HG03565 (cell line): ENCODE measurements at regions not wholly inside any gene's neighbourhood (a gene's known extent, or its start where the extent isn't known, plus 50 kb on each side); places are given as distances from the start of the nearest gene placed in this dataset.
"Not testable (repeated sequence)": the region's sequence is repeated elsewhere in the genome, so short reads cannot be mapped to it uniquely, and the experiment has no call there.

ENCODE experiments used
- ATAC-seq: cut with Tn5 transposase; IDR thresholded peaks from one replicate; pipeline ENCODE4 v1.9.1; 2021; ENCODE audit warnings: mild to moderate bottlenecking, moderate library complexity; ENCODE audit not compliant: unreplicated experiment

DNA sequence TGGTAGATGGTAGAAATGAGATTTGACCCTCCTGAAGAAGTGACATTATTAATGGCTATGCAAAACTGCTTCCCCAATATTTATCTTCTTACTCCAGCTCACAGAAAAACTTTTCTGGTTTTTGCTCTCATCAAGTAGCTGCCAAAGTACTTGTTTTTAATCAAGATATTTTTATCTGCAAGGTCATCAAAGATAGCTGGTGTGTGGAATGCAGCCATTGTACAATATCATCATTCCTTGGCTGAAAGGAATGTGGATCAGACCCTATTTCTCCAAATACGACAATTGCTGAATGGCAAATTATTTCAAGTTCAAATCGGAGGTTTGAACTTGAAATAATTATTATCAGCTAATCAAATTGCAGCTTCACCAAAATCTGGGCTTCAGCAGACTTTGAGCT lies 126.9 kb upstream of the SLC7A14 start:
- no peak for ATAC-seq

DNA sequence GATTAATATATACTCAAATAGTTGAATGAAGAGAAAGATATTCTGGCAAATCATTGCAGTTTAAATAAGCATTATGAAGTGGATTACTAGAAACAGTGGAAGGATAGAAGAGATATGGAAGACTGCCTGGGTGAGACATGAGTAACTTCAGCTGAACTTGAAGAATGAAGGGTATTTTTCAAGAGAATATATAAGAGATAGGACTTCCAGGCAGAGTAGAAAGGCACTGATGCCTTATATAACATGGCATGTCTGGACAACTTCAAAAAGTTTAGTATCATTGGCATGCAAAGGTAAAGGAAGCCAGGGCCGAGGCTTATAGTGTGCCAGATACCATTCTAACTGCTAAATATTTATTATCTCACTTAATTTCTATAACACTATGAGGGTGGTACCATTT lies 126.5 kb upstream of the SLC7A14 start:
- no peak for ATAC-seq

DNA sequence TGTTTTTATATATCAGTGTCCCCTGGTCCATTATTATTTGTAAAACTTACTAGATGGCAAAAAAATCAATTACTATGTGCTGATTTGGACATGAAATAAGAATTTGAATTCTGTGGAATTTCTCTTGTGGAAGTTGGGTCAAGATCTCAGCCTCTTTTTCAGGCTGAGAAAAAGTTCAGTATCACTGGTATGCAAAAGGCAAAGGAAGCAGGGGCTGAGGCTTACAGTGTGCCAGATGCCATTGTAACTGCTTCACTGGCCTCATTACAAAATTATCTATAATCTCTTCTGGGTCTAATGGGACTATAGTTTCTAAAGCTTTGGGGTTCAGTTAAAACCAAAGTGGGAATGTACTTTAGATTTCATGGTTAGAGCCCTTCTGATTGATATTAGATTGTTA lies 125.9 kb upstream of the SLC7A14 start:
- ATAC-seq = no peak

DNA sequence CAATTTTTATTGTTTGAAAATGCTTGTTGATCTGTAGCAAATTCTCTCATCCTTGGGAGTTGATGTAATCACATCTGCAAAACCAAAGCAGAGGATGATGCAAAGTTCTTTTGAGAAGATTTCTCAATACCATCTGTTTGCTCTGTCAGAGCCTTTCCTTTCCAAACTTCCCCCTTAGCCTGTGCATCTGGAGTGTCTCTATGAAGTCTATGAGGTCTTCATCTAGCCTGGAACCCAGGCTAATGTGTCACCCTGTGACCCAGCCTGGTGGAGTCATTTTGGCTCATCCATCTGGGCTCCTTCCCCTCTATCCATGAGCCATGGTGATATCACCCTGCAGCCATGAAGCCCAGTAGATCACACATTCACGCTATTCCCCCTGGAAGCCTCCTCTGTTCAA lies 123.2 kb upstream of the SLC7A14 start:
- no peak for ATAC-seq

DNA sequence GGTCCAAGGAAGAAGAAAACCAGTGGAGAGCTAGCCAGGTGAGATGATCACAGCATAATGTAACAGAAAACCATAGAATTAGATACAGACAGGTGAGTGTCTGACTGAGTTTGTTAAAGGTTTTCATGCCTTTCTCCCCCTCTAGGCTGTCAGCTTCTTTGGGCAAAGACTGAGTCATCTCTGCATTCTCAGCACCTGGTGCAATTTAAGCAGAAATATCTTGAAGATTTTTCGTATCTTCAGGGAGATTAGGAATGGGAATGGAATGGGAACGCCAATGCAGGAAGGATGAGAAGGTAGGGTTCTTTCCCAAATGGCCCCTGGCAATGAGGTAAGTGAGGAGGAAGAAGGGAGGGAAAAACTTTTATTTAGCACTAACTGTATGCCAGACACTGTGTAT lies 122.0 kb upstream of the SLC7A14 start:
- ATAC-seq = no peak

DNA sequence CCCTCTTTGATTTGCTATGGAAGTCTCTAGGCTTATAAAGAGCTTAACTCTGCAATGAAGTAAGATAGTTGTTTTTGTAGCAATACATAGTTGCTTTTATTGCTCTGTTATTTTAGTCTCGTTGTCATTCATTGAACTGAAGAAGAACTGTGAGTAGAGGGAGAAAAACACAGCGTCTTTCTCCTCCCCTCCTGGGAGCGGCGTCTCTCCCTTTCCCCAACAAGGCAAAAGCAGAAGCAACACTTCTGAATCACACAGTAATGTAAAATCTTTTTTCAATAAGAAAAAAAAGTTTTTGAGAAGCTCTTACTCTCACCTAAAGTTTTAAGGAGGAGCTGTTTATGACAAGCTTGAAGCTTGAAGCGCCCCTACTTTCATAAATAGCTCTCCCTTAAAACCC lies 119.3 kb upstream of the SLC7A14 start:
- no peak for ATAC-seq

DNA sequence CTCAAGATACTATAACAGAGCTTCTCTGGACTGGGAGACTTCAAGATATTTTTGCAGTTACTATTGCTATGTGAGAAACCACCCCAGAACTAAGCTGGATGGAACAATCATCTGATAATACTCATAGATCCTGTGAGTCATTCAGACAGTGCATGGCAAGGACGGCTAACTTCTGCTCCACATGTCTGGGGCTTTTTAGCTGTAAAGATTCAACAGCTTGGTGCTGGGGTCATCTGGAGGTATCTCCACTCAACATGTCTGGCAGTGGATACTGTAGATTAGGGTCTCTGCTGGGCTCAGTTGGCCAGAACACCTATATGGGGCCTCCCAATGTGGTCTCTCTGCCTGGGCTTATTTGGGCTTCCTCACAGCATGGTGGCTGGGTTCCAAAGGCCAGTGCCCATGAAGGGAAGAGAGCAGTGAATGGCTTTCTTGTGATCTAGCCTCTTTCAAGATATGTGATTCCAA lies 117.3 kb upstream of the SLC7A14 start:
- ATAC-seq = no peak

DNA sequence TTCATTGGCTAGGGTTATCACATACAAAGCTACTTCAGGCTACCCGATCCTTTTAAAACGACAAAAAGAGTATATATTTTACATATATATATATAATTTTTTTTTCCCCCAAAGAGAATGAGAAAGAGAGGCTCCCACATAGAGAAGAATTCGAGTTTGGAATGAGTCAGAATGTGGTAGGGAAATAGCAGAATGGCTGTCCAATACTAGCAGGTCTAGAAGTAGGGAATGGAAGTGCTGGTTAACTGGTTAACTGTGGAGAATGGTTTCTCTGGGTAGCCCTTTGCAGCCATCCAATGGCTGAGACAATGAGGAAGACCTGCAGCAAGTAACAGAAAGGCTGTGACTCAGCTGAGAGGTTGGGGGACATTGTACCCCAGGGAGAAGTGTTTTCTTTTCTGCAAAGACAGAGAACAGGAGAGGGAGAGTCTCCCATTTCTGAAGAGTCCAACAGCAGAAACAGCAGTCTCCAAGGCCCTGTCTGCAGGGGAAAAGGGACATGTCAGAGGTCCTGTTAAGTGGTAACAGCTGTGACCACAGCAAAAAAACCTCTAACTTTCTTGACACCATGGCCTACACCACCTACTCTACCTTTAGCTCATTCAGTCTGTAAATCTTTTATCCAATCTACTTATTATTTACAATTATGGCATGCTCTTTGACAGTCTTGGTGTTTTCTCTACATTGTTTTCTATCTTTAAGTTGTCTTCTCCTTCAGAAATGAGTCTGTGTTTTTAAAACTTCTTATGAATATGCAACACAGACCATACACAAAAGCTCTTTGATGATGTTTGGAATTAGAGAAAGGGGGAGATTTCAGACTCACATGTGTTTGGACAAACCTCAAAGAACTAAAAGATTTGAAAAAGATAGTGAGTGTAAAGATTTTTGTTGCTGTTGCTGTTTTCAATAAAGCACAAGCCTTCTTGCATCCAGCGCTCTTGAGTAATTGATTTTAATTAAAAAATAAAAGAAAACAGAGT lies 116.1 kb upstream of the SLC7A14 start:
- ATAC-seq = no peak

DNA sequence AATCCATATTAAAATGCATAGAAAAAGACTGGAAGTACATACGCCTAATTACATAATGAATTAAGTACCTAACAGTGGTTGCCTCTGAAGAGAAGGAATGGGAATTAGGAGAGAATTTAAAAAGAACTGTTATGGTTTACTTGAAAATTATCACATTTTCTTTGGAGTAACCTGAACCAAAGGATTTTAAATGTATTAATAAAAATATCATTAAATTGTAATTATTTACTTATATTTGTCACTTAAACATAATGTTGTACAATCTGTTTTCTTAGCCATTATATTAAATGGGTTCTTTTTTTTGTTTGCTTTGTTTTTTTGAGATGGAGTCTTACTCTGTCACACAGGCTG lies 114.2 kb upstream of the SLC7A14 start:
- ATAC-seq = no peak

DNA sequence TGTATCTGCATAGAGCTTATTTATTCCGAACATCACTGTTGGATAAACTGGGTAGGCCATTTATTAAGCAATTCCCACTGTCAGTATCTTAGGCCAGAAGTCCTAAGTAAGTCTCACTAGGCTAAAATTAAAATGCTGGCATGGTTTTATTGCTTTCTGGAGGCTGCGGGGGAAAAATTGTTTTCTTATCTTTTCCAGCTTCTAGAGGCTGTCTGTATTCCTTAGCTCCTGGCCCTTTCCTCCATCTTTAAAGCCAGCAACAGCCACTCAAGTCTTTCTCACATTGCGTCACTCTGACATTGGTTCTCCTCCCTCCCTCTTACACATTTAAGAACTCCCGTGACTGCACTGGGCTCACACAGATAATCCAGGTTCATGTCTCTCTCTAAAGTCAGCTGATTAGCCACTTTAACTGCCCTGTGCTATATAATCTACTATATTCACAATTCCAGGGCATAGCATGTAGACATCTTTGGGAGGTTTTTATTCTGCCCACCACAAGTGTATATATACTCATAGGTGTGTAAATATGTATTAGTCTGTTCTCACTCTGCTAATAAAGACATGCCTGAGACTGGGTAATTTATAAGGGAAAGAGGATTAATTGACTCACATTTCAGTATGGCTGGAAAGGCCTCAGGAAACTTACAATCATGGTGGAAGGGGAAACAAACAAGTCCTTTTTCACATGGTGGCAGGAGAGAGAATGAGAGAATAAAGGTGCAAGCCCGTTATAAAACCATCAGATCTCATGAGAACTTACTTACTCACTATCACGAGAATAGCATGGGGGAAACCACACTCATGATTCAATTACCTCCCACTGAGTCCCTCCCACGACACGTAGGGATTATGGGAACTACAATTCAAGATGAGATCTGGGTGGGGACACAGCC lies 113.5 kb upstream of the SLC7A14 start:
- ATAC-seq = no peak

DNA sequence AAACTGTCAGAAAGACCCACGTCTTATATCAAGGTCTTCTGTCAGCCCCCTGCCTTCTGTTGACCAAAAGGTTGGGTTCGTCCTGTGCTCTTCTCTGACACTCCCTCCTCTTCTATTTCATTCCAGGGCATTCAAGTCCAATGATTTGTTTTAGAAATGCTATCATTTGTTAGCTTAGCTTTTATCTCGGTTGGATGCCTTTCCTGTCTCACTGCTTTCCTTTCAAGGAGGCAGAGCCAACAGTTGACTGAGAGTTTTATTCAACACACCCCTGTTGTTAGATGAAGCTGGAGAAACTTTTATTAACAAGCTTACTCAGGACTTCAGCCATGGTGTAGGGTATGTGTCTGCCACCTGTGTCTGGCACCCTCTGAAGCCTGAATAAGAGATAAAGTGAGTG lies 112.0 kb upstream of the SLC7A14 start:
- ATAC-seq = no peak

DNA sequence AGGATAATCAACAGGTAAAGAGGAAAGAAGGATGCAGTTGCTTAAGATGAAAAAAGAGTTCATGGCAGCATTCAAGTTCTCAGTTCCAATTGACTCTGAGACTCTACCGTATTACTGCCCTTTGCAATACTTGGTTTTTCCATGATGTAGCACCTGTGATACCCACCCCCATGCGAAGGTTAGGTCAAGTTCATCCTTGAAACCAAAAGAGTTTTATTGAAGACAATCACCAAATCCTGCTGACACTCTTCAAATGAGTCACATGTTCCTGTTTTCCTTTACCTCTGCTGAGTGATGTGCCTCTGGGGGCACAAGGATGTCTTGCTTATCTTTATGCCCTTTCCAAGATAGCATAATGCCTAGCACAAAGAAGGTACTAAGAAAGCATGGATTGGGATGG lies 111.3 kb upstream of the SLC7A14 start:
- no peak for ATAC-seq

DNA sequence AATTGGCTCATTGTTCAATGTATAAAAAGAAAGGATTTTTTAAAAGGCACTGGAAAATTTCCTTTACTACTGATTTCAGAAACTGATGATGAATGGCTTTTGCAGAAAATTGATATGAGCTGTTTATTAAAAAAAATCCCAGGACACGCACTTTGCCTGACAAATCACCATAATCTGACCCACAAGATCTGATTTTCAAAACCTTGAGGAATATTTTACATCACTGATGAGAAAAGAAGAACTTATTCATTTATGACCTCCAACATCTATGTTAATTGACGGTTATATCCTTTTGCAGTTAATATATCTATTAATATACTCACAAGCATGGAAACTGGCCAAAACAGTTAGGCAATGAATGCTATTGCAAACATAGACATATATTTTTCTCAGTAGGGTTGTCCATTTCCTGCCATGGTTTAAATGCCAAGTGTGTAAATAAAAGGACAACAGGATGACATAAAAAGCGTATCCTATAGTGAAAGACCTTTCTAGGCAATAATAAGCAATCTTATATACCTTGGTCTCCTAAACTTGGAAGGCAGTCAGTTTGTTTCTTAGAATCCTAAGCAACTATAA lies 109.7 kb upstream of the SLC7A14 start:
- no peak for ATAC-seq

DNA sequence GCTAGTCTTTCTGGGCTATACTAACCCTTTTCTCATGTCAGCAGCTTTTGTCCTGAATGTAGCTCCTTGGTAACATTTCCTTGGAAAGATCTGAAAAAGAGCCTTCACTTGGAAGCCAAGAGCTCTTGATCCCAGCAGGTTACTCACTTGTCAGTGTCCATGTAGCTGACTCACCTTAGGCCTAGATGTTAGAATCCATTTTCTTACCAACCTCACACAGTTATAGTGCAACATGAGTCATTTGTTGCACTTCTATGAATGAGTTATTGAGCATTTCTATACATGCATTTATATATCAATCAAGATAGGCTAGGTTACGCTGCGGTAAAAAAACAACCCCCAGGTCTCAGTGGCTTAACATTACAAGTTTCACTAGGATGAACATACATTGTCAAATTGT lies 106.8 kb upstream of the SLC7A14 start:
- no peak for ATAC-seq

DNA sequence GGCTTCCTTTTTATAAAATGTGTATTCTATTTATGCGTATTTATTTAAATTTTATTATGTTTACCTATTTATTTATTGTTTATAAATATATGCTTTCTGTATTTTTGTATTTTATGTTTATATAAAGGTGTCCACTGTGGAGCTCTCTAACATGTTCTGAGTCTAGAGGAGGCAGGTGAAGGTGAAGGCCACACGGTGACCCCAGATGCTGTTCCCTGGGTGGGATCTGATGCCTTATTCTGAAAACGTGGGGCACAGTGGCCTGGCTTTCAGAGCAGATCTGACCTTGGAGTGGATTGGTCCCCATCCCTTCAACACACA lies 104.7 kb upstream of the SLC7A14 start:
- ATAC-seq = no peak

DNA sequence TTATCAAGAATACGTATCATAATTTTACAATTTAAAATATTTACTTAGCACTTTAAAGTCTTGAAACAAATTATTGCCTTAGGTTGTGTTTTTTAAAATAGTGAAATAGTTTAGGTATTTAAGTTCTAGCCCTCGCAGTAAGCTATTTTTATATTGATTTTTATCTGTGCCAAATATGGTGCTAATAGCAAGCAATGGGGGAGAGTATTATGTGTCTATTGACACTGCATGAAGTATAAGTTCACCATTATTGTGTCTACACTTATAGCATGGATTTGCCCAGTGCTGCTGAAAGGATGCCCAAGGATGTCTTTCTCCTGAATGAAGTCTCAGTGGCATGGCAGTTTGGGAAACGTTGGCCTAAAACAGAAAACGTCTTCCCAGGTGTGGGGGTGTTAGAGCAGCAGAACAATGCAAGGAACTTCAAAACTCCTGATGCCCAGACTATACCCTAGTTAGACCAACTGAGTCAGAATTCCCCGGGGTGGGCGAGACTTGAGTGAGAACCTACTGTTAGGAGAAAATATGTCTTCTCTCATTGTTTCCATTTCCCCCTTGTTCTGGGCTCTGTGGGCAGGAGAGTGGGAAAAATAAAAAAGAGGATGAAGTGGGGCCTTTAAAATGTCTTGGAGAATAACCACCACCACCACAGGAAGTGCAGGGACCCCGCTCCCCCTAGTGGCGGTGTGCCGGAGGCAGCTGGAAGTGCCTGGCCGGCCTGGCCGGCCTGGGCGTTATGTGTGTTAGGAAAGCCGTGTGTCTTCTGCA lies 104.2 kb upstream of the SLC7A14 start:
- ATAC-seq = no peak

DNA sequence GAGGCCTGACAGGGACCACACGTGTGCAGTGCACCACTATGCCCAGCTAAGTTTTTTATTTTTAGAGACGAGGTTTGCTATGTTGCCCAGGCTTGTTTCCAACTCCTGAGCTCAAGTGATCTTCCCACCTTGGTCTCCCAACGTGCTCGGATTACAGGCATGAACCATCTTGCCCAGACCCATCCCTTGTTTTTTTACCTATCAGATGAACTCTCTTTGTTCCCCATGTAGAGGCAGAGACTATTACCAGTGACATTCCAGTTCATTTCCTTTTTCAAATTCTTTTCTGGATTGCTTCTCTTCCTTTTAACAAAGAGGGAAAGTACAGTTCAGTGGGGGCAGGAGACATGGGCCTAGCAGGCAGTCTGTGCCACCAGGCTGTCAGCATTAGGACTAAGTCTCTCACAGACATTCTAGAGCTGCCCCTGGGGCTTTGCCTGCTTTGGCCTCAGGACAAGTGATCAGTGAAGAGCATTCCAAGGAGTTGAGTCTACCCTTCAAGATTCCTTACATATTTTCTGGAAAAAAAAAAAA lies 103.5 kb upstream of the SLC7A14 start:
- ATAC-seq = no peak

DNA sequence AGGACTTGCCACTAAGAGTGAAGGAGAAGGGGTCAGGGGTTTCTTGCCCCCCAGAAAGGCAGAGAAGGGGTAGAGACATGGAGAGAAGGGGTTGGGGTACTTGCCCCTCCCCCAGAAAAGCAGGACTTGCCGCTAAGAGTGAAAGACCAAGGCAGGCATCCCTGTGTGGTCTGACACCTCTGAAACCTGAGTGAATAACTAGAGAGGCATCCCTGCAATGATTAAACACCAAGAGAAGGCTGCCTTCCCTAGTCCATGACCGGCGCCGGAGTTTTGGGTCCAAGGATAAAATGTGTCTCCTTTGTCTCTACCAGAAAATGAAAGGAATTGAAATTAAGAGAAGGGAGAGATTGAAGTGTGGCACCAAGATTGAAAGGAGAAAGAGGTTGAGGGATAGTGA lies 102.3 kb upstream of the SLC7A14 start:
- ATAC-seq = not testable (repeated sequence)

DNA sequence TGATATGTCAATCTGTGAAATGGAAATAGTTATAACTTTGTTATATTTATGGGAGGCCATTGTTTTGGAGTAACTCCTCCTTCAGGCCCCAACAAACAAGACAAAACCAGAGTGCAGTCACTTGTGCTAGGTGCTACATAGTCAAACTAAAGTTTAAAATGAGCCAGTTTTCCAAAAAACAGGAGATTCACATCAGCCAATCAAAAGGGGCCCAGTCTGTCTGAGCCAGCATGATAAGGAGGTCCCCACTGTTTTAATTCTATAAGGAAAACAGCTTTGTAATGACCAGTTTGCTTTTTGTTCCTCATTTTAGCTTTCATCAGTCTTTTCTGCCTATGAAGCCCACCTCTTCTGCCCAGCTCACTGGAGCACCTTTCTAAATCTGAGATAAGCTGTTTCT lies 94.7 kb upstream of the SLC7A14 start:
- no peak for ATAC-seq

DNA sequence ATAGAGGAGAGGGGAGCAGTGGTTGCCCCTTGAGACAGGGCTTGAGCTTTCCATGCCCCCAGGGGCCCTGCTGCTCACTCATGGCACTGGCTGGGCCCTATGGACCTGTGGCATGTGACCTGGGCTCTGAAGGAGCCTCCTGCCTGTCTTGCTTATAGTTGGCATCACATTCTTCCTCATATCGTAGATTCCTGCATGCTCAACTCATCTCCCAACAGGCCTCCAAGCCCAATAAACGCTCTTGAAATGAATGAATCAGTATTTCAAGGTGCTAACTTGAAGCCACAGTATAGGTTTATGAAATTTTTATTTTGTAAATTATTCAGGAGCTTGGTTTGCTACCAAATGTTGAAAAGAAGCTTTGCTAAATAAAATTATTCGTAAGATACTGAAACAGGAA lies 93.3 kb upstream of the SLC7A14 start:
- no peak for ATAC-seq

DNA sequence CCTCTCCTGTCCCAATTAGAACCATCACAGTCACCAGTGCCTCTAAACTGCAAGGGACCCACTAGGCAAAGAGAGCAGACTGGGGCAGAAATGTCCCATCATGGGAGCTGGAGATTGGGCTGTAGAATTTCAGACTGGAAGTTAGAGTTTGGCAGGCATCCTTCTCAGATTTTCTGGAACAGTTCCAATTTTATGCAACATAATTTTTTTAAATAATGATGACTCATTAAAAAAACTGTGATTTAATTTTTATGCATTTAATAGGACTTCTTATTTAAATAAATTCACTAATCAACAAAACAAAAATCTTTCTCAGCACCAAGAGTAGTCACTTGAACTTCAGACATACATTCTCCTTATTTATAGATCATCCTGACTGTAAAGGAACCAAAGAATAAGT lies 84.6 kb upstream of the SLC7A14 start:
- no peak for ATAC-seq
